NOMO-1 (cell line): ENCODE measurements at regions not wholly inside any gene's neighbourhood (a gene's known extent, or its start where the extent isn't known, plus 50 kb on each side); places are given as distances from the start of the nearest gene placed in this dataset.

Experiments
- DNase-seq, 2 experiments: peaks; one replicate each; lab custom pipeline; 2025; ENCODE audit not compliant: unreplicated experiment in 2 of 2; lab: John Stamatoyannopoulos, UW

DNA sequence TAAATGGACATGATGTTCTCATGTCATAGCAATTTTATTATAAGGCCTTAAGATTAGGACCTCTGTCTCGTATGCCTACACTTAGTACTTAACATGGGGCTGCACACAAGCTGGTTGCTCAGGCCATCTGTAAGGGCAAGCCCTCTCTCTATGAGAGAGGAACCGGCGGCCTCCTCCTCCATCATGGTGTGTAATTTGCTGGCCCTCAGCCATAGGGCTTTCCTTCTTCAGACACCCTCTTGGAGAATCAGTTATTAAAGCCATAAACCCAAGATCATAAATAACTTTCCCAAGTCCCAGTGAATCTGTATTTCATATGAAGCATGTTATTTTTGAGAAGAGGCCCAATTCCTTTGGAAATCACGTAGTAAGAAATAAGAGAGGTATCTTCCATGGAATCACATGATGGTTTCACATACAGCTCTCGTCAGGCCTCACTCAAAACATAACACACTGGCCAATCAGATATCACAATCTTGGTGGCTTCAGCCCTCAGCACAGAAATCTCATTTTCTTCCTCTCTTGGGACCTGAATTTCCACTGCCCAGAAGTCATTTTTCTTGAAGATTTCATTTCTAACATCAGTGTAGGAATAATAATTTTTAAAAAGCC is 92.6 kb downstream of the RDH14 start:
- no peak for DNase-seq

DNA sequence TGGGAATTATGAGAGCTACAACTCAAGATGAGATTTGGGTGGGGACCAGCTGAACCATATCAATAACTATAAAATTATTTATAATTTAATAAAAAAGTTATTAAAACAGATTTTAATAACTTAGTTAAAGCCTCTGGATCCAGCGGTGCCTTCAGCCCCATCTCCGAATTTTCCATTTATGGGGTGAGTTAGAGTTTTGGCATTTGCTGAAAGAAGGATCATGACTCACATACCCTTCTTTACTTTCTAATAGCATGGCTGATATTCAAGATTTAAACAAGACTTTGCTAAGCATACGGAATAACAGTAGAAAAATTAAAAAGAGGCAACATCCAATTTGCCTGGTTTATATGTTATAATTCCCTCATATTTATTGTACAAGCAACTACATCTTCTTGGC is 94.5 kb downstream of the RDH14 start:
- DNase-seq, result no peak

GRCh38 chr2:18464913-18465312 is 95.5 kb downstream of the RDH14 start:
- DNase-seq, result no peak

DNA sequence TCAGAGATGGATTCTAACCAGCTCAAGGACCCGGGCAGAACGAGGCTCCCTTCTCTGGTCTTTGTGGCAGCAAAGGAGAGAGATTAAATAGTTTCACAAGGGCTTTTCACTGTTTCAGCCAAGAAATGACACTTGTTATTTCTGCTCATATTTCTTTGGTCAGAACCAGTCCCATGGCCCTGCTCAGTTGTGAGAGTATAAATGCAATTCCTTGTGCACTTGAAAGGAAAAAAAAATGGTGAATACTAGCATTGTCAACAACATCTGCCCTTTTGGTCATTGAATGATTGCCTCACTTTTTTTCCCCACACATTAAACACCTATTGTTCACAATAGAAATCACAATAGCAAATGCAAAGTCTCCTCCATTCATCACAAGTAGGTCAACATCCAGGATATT is 104.4 kb downstream of the RDH14 start:
- DNase-seq, result no peak

GRCh38 chr2:18455236-18455862 is 105.1 kb downstream of the RDH14 start:
- DNase-seq, result no peak

- DNase-seq, result no peak
Measured at GRCh38 chr2:18454692-18455235, 105.7 kb downstream of the RDH14 start.

GRCh38 chr2:18446715-18447114 is 113.7 kb downstream of the RDH14 start:
- DNase-seq, result no peak

DNA sequence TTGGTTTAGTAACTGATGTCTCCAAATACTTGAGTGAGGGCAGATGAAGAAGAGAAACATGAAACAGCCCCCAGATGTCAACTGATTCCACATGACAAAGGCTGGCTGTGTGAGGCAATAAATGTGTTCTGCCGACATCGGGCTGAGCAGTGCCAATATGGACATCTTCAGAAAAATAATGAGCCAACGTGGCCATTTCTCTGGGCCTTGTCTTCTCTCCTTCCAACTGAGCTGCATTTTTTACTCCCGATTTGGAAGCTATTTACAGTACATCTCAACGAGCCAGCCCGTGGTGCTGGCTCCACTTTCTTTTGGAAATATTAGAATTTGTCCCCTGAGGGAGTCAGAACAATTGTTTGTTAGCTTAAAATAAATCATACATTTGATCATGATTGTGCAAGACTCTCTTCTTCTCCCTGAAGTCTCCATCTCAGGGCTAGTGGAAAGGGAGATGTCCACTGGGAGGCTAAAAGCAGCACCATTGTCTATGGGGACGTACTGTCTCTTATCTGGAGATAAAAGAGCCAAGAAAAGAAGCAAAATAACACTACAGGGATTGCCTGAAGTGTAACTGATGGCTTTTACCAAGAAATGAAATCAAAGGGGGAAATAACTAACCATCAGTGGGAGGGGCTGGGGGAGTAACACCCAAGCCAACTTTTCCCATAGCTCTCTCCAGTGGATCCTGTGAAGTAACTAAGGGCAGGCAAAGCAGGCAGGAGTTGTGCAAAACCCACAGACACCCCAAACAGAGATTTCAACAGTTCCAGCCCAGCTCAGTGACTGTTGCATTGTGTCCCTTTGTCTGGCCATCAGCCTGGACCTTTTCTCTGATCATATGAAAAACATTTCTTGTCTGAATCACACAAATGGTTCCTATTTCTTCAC is 114.8 kb downstream of the RDH14 start:
- no peak for DNase-seq

DNA sequence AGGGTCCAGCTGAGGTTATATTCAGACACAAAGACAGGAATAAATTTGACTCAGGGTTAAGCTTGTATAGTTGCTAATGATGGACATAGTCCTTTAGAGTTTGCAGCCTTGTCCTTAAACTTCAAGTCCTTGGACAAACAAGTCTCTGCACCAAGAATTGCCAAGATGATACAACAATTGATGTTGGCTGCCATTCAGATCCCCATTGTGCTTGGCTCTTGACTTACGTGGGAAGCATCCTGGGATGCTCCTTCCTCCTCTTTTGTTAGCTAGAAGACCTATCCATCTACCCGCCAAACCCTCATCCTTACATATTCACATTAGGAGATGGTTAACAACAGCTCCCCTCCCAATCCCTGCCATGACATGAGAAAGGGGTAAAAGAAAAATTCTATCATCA is 115.6 kb downstream of the RDH14 start:
- DNase-seq, result no peak

DNA sequence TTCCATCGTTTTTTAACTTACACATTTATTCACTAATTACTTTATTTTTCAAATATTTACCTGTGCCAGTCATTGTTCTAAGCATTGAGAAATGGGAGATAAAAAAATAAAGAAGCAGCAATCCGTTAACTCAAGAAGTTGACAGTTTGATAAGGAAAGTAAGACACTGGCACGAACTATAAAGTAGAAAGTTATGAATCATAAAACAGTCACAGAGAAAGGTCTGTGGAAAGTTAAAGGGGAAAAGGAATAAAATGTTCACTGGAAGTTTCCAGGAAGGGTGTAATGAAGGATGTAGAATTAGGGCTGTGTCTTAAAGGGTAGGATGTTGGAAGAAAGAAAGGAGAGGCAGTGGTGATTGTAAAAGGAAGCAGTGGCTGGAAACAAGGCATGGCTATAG is 118.9 kb downstream of the RDH14 start:
- DNase-seq, result no peak

DNA sequence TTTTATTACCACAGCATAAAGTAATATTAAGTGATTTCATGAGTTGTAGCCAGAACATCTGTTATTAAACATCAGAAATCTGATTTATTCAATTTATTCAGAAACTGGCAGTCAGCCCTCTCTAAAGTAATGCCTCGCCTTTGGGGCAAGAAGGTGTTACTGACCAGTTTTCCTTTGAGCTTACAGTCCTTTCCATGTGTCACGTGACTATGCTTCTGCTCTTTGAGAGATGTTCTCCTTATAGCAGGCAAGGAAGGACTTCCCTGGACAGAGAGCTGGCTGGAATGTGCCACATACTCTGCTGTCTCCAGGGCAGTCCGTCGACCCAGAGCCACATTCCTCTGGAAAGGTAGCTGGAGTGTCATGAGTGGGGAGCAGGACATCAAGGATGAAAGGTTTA is 119.7 kb downstream of the RDH14 start:
- no peak for DNase-seq

- no peak for DNase-seq
Measured at GRCh38 chr2:18440141-18440661, 120.3 kb downstream of the RDH14 start.

DNA sequence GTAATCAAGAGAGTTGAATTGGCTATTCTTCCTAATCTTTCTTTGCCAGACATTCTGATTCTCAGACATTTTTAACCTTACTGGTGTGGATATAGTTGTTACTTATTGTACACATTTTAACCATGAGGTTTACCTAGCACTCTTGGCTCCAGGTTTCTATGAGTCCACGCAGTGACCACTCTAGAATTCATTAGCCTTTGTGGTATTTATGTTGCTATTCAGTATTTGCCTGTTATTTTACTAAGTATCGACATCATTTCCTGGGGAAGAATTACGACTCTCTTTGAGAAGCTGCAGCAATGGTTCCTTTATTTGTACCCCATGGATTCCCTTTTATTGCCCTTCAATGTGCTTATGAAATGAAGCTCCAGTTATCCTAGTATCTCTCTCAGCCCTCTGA is 120.7 kb downstream of the RDH14 start:
- DNase-seq, result no peak

DNA sequence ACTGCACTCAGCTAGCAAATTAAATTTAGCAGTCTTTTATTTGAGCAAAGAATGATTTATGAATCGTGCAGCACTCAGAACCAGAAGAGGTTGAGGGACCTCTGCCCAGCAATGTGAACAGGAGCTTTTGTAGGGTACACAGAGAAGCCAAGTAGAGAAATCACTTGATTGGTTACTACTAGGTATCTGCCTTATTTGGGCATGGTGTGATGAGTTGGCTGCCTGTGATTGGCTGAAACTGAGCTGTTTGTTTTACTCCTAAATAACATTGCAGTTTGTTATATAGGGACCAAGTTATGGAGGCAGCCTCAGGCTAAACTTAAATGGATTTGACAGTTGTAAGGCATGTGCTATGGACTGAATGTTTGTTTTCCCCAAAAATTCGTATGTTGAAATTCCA is 122.5 kb downstream of the RDH14 start:
- no peak for DNase-seq

DNA sequence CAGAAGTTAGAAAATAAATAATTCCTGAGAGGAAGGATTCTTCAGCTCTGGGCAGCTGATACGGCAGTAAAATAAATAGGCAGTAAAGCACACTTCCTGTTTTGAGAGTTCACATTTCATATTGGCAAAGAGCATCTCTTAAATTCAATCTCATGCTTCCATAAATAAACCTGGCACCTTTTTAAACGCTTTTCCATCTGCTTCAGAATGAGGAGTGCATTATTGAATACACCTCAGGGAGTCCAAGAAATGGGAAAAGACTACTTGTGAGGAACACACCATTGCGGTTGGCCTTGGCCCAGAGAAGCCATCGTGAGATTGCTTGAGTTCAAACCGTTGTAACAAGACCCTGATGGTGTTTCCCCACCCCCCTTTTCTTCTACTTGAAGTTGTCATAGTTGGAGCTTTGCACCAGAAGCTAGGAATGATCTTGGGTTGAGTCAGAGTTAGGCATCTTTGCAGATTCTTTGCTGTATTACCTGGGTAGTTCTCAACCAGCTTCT is 123.9 kb downstream of the RDH14 start:
- DNase-seq, result no peak

GRCh38 chr2:18435426-18436037 is 124.9 kb downstream of the RDH14 start:
- DNase-seq, result peak in 1 of 2 experiments; percentile 25

GRCh38 chr2:18433872-18434271 is 126.6 kb downstream of the RDH14 start:
- no peak for DNase-seq

DNA sequence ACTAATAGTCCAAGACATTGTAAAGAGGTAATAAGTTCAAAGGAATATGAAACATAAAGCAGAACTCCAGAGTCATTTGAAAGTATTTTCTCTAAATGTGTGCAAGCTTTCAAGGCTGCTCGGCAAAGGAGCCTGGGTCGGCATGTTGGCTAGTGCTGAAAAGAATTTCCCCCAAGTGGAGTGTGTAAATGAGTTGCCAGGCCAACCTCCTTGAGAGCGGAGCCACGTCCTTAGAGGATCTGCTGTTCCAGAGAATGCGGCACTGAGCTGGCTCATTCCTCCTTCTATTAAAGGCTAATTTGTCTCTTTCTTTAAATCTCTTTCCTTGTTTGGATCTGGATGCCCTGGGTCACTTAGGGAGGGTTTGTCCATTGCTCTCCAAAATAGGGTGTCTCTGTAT is 127.5 kb downstream of the RDH14 start:
- no peak for DNase-seq

GRCh38 chr2:18430996-18431748 is 129.3 kb downstream of the RDH14 start:
- no peak for DNase-seq

DNA sequence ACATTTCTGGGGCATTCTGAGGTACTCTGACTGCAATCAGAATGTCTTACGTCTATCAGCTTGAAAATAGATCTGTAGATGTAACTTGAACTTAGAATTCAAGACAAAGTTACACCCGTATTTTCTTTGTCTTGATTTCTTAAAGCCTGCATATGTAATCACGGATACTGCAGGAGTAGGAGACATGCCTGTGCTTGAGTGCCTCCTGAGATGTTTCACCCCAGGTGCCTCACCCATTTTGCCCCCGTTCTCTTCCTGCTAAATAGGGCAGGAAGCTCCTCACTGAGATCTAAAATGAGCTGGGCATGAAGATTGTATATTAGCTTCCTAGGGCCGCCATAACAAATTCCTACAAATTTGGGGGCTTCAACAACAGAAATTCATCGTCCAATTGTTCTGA is 131.9 kb downstream of the RDH14 start:
- DNase-seq, result no peak
